ENCODE measurements at regions not wholly inside any gene's neighbourhood (a gene's known extent, or its start where the extent isn't known, plus 50 kb on each side); places are given as distances from the start of the nearest gene placed in this dataset.

- WGBS = 98% methylated on average over 4 of the region's 4 CpGs
- Histone ChIP-seq H3K27me3 (ENCODE audit: control insufficient read depth in 2 of 2, insufficient read depth in 1 of 2, low read length in 1 of 2) (no peaks in the 10 kb centered on the region), H3K4me1 (ENCODE audit: control insufficient read depth in 2 of 2, insufficient read depth in 2 of 2, low read length in 2 of 2) (peaks cover 15 to 31% of the 10 kb centered on the region in 2 donors), H3K27ac (ENCODE audit: low read depth in 1 of 2, low read length in 1 of 2) (no peak overlapping the region), H3K9me3 (ENCODE audit: control insufficient read depth in 2 of 2, insufficient read depth in 1 of 2, low read length in 1 of 2) (peaks cover 0 to 3% of the 10 kb centered on the region in 2 donors), H3K36me3 (ENCODE audit: control insufficient read depth in 2 of 2, insufficient read depth in 2 of 2, low read length in 1 of 2) (no peaks in the 10 kb centered on the region), H3K4me3 (ENCODE audit: low read length in 2 of 2) (no peak overlapping the region)
- no peak for DNase-seq (ENCODE audit: low read depth in 6 of 9, low spot score in 9 of 9)
Measured at GRCh38 chr3:72154391-72155335, 369.7 kb upstream of the PROK2 start.

DNA sequence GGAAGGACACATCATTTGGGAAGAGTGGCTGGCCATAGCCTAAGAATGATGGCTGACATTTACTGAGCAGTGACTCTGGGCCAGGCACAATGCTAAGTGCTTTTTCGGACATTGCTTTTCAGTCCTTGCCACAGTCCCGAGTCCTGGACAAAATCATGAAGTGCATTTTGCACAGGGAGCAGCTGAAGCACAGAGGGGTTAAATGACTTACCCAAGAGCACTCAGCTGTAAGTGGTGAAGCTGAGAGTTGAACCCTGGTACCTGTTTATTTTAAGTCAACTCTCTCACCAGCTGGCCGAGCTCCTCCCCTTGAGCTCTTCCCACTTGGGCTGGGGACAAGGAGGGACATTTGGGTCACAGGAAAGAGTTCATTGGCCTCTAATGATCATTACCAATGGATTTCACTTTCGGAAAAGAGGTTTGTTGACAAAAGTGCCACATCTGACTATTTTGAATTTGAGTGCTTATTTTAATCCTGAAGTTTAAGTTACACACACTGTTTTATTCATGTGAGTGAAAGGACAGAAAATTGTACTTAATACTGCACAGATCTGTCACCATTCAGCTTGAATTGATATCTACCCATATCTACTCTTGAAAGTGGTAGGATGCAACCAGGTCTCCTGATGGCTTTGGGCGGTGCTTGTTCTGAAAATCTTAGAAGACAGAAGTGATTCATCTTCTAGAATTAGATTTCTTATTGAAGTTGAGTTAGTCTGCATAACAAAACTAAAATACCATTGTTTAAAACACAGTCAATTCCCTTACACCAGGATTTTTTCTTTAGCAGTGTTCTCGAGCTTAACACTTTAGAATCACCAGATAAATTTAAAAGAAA, 368.7 kb upstream of the PROK2 start:
- Histone ChIP-seq H3K4me1 (ENCODE audit: control insufficient read depth in 2 of 2, insufficient read depth in 2 of 2, low read length in 2 of 2) (peaks cover 13 to 23% of the 10 kb centered on the region in 2 donors), H3K4me3 (ENCODE audit: low read length in 2 of 2) (no peak overlapping the region), H3K9me3 (ENCODE audit: control insufficient read depth in 2 of 2, insufficient read depth in 1 of 2, low read length in 1 of 2) (peaks cover 0 to 6% of the 10 kb centered on the region in 2 donors), H3K27me3 (ENCODE audit: control insufficient read depth in 2 of 2, insufficient read depth in 1 of 2, low read length in 1 of 2) (no peaks in the 10 kb centered on the region), H3K27ac (ENCODE audit: low read depth in 1 of 2, low read length in 1 of 2) (no peak overlapping the region), H3K36me3 (ENCODE audit: control insufficient read depth in 2 of 2, insufficient read depth in 2 of 2, low read length in 1 of 2) (no peaks in the 10 kb centered on the region)
- no peak for DNase-seq (ENCODE audit: low read depth in 6 of 9, low spot score in 9 of 9)
- WGBS = 97% methylated on average over 6 of the region's 6 CpGs

- 90% methylated on average over 21 of the region's 21 CpGs for WGBS
Measured at GRCh38 chr3:72152551-72153476, 367.9 kb upstream of the PROK2 start.

DNA sequence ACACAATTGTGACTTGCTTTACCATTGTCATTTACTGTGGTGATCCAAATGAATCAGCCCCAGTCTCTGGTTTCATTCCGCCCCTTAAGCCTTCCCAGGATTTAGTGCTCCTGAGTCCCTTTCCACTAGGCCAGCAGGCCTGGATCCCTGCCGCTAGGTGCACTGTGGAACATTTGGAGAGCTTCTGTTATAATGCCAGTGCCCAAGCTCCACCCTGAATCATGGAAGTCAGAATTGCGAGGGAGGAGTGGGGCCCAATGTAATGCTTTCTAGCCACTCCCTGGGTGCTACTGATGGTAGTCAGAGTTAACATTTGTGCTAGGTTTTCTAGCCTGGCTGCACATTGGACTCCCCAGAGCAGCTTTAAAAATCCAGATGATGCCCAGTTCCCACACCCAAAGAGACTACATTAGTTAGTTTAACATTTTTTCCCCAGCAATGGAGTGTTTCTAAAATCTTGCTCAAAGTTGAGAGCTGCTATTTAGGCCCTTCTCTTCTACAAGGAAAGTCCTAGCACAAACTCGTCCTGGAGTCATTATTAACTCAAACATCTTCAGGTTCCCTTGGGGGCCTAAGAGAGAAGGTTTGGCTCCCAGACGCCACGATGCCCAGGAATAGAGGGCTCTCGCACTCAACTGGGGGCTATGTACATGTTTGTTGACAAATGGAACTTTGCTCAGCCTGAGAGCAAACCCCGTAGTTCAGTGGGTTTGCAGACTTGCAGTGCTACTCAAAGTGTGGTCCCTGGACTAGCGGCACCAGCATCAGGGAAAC, 366.7 kb upstream of the PROK2 start:
- H3K36me3 ChIP-seq (ENCODE audit: control insufficient read depth in 2 of 2, insufficient read depth in 2 of 2, low read length in 1 of 2) = no peaks in the 10 kb centered on the region
- peaks cover 0 to 17% of the 10 kb centered on the region in 2 donors for H3K9me3 ChIP-seq (ENCODE audit: control insufficient read depth in 2 of 2, insufficient read depth in 1 of 2, low read length in 1 of 2)
- peaks cover 3 to 5% of the 10 kb centered on the region in 2 donors for H3K4me1 ChIP-seq (ENCODE audit: control insufficient read depth in 2 of 2, insufficient read depth in 2 of 2, low read length in 2 of 2)
- no peaks in the 10 kb centered on the region for H3K27me3 ChIP-seq (ENCODE audit: control insufficient read depth in 2 of 2, insufficient read depth in 1 of 2, low read length in 1 of 2)
- WGBS = over 99% methylated on average over 9 of the region's 9 CpGs
- no peak overlapping the region for H3K27ac ChIP-seq (ENCODE audit: low read depth in 1 of 2, low read length in 1 of 2)
- H3K4me3 ChIP-seq (ENCODE audit: low read length in 2 of 2) = no peak overlapping the region
- DNase-seq (ENCODE audit: low read depth in 6 of 9, low spot score in 9 of 9) = no peak

More at GRCh38 chr3:72152551-72153476, 367.9 kb upstream of the PROK2 start:
- Histone ChIP-seq H3K27ac (ENCODE audit: low read depth in 1 of 2, low read length in 1 of 2) (no peak overlapping the region), H3K27me3 (ENCODE audit: control insufficient read depth in 2 of 2, insufficient read depth in 1 of 2, low read length in 1 of 2) (no peaks in the 10 kb centered on the region), H3K36me3 (ENCODE audit: control insufficient read depth in 2 of 2, insufficient read depth in 2 of 2, low read length in 1 of 2) (no peaks in the 10 kb centered on the region), H3K4me1 (ENCODE audit: control insufficient read depth in 2 of 2, insufficient read depth in 2 of 2, low read length in 2 of 2) (peaks cover 6 to 14% of the 10 kb centered on the region in 2 donors), H3K9me3 (ENCODE audit: control insufficient read depth in 2 of 2, insufficient read depth in 1 of 2, low read length in 1 of 2) (peaks cover 0 to 15% of the 10 kb centered on the region in 2 donors), H3K4me3 (ENCODE audit: low read length in 2 of 2) (no peak overlapping the region)
- DNase-seq (ENCODE audit: low read depth in 6 of 9, low spot score in 9 of 9) = no peak

- Histone ChIP-seq H3K27ac (ENCODE audit: low read depth in 1 of 2, low read length in 1 of 2) (no peak overlapping the region), H3K4me3 (ENCODE audit: low read length in 2 of 2) (no peak overlapping the region), H3K36me3 (ENCODE audit: control insufficient read depth in 2 of 2, insufficient read depth in 2 of 2, low read length in 1 of 2) (no peaks in the 10 kb centered on the region), H3K27me3 (ENCODE audit: control insufficient read depth in 2 of 2, insufficient read depth in 1 of 2, low read length in 1 of 2) (no peaks in the 10 kb centered on the region), H3K4me1 (ENCODE audit: control insufficient read depth in 2 of 2, insufficient read depth in 2 of 2, low read length in 2 of 2) (peaks cover 3 to 5% of the 10 kb centered on the region in 2 donors), H3K9me3 (ENCODE audit: control insufficient read depth in 2 of 2, insufficient read depth in 1 of 2, low read length in 1 of 2) (peaks cover 0 to 17% of the 10 kb centered on the region in 2 donors)
- 95% methylated on average over 6 of the region's 6 CpGs for WGBS
- DNase-seq (ENCODE audit: low read depth in 6 of 9, low spot score in 9 of 9) = no peak
Measured at GRCh38 chr3:72150634-72151412, 365.9 kb upstream of the PROK2 start.

GRCh38 chr3:72149645-72150300, 364.8 kb upstream of the PROK2 start:
- Histone ChIP-seq H3K4me1 (ENCODE audit: control insufficient read depth in 2 of 2, insufficient read depth in 2 of 2, low read length in 2 of 2) (peaks cover 3 to 7% of the 10 kb centered on the region in 2 donors), H3K36me3 (ENCODE audit: control insufficient read depth in 2 of 2, insufficient read depth in 2 of 2, low read length in 1 of 2) (no peaks in the 10 kb centered on the region), H3K4me3 (ENCODE audit: low read length in 2 of 2) (no peak overlapping the region), H3K27ac (ENCODE audit: low read depth in 1 of 2, low read length in 1 of 2) (no peak overlapping the region), H3K27me3 (ENCODE audit: control insufficient read depth in 2 of 2, insufficient read depth in 1 of 2, low read length in 1 of 2) (no peaks in the 10 kb centered on the region), H3K9me3 (ENCODE audit: control insufficient read depth in 2 of 2, insufficient read depth in 1 of 2, low read length in 1 of 2) (peaks cover 0 to 17% of the 10 kb centered on the region in 2 donors)
- WGBS = 97% methylated on average over 8 of the region's 8 CpGs
- no peak for DNase-seq (ENCODE audit: low read depth in 6 of 9, low spot score in 9 of 9)

DNA sequence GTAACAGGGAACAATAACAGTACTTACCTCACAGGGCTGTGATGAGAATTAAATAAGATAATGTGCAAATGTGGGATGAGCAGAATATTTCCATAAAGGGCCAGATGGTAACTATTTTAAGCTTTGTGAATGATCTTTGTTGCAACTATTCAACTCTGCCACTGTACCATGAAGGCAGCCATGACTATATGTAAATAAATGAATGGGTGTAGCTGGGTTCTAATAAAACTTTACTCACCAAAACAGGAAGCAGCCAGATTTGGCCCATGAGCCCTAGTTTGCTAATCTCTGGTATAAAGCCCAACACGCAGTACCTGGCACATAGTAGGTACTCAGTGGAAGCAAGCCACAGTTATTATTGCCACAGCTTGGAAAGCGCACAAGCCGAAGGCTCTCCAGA, 362.7 kb upstream of the PROK2 start:
- peaks cover 5 to 17% of the 10 kb centered on the region in 2 donors for H3K4me1 ChIP-seq (ENCODE audit: control insufficient read depth in 2 of 2, insufficient read depth in 2 of 2, low read length in 2 of 2)
- no peak overlapping the region for H3K4me3 ChIP-seq (ENCODE audit: low read length in 2 of 2)
- WGBS = over 99% methylated on average over 3 of the region's 3 CpGs
- peaks cover 0 to 13% of the 10 kb centered on the region in 2 donors for H3K9me3 ChIP-seq (ENCODE audit: control insufficient read depth in 2 of 2, insufficient read depth in 1 of 2, low read length in 1 of 2)
- no peak for DNase-seq (ENCODE audit: low read depth in 6 of 9, low spot score in 9 of 9)
- H3K27ac ChIP-seq (ENCODE audit: low read depth in 1 of 2, low read length in 1 of 2) = no peak overlapping the region
- no peaks in the 10 kb centered on the region for H3K36me3 ChIP-seq (ENCODE audit: control insufficient read depth in 2 of 2, insufficient read depth in 2 of 2, low read length in 1 of 2)
- H3K27me3 ChIP-seq (ENCODE audit: control insufficient read depth in 2 of 2, insufficient read depth in 1 of 2, low read length in 1 of 2) = no peaks in the 10 kb centered on the region

All from thymus (tissue), 11 donors.